LNCAP (cell line): ENCODE measurements at regions not wholly inside any gene's neighbourhood (a gene's known extent, or its start where the extent isn't known, plus 50 kb on each side); places are given as distances from the start of the nearest gene placed in this dataset.

Experiments used
- CTCF ChIP-seq: fragments of 450-650 bp; IDR thresholded peaks from 2 replicates; pipeline ENCODE4 v1.5.1; 2017; ENCODE audit warnings: mild to moderate bottlenecking

GRCh38 chr3:22585504-22585903 is 617.6 kb upstream of the UBE2E2 start:
- TF ChIP-seq CTCF: no peak

- TF ChIP-seq CTCF: no peak
Measured at GRCh38 chr3:22585911-22586310, 617.2 kb upstream of the UBE2E2 start.

- no peak for TF ChIP-seq CTCF
Measured at GRCh38 chr3:22587446-22587845, 615.7 kb upstream of the UBE2E2 start.

GRCh38 chr3:22593638-22594037 is 609.5 kb upstream of the UBE2E2 start:
- no peak for TF ChIP-seq CTCF

GRCh38 chr3:22594990-22595389 is 608.1 kb upstream of the UBE2E2 start:
- TF ChIP-seq CTCF: no peak

GRCh38 chr3:22606461-22606860 is 596.7 kb upstream of the UBE2E2 start:
- no peak for TF ChIP-seq CTCF

GRCh38 chr3:22606938-22607337 is 596.2 kb upstream of the UBE2E2 start:
- TF ChIP-seq CTCF: no peak

GRCh38 chr3:22608093-22608492 is 595.0 kb upstream of the UBE2E2 start:
- no peak for TF ChIP-seq CTCF
